ENCODE measurements at regions not wholly inside any gene's neighbourhood (a gene's known extent, or its start where the extent isn't known, plus 50 kb on each side); places are given as distances from the start of the nearest gene placed in this dataset.

- Histone ChIP-seq H3K27ac (no peak overlapping the region), H3K36me3 (ENCODE audit: low read depth, missing control alignments) (no peaks in the 10 kb centered on the region), H3K4me1 (no peaks in the 10 kb centered on the region), H3K27me3 (no peaks in the 10 kb centered on the region), H3K4me3 (no peak overlapping the region), H3K9me3 (no peaks in the 10 kb centered on the region)
- 62 to 67% methylated on average over 2 of the region's 2 CpGs for WGBS, 2 donors
- intact Hi-C loops (cut with DNase I; ENCODE audit: low total_unique reads), result no loop called here
- DNase-seq, result no peak
- TF ChIP-seq CTCF (IDR thresholded peaks at IDR 0.05) (no peak), POLR2A (IDR thresholded peaks at IDR 0.05) (no peak)
These were observed 109.2 kb upstream of the ROBO2 start for GRCh38 chr3:76930712-76931111.

DNA sequence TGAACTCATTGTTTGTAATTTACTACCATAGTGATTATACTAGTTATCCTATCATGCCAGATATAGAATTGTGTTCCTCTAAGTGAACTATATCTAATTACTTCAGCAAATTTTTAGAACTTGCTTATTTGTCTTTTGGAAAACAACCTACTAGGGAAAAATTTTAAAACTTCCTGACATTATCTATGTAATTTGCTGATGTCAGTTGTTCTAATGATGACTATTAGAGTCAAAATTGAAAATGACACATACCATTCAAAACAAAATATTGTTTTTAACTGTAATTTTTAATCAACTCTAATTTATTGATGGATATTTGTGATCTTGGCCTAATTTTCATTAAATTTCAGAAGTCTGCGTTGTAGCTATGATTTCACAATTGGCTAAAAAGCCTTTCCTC, 106.7 kb upstream of the ROBO2 start:
- Histone ChIP-seq H3K4me1 (no peaks in the 10 kb centered on the region), H3K27ac (no peak overlapping the region), H3K4me3 (no peak overlapping the region), H3K27me3 (no peaks in the 10 kb centered on the region), H3K36me3 (ENCODE audit: low read depth, missing control alignments) (no peaks in the 10 kb centered on the region), H3K9me3 (no peaks in the 10 kb centered on the region)
- 0 to 23% methylated on average over 1 of the region's 1 CpG for WGBS, 2 donors
- intact Hi-C loops (cut with DNase I; ENCODE audit: low total_unique reads), result no loop called here
- TF ChIP-seq CTCF (IDR thresholded peaks at IDR 0.05) (no peak), POLR2A (IDR thresholded peaks at IDR 0.05) (no peak)
- no peak for DNase-seq

- TF ChIP-seq POLR2A (IDR thresholded peaks at IDR 0.05), result no peak
- no peak for TF ChIP-seq CTCF (IDR thresholded peaks at IDR 0.05)
- Histone ChIP-seq H3K27me3 (no peaks in the 10 kb centered on the region), H3K36me3 (ENCODE audit: low read depth, missing control alignments) (no peaks in the 10 kb centered on the region), H3K27ac (no peak overlapping the region), H3K4me1 (no peaks in the 10 kb centered on the region), H3K4me3 (no peak overlapping the region), H3K9me3 (no peaks in the 10 kb centered on the region)
- DNase-seq, result no peak
- intact Hi-C loops (cut with DNase I; ENCODE audit: low total_unique reads), result no loop called here
These were observed 100.9 kb upstream of the ROBO2 start for GRCh38 chr3:76938962-76939361.

DNA sequence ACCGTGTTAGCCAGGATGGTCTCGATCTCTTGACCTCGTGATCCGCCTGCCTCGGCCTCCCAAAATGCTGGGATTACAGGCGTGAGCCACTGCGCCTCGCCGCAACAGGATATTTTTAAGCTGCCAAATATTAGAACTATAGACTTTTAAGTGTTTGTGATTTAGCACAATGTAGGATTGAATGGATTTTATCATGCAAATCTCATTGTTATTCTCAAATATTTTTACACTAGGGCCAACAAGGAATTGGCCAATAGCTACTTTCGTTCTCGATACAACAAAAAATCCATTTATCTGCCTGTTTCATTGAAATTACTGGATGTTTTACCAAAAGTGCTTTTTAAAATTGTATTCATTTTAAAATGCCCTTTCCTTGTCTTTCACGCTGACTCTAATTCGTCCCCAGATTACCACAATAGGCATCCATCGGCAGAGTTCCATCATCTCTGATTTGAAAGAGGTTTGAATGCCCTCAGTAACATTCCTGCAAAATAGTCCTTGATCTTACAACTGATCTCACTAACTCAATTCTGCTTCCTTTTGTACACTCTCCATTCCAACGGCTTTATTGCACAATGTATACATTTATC, 99.6 kb upstream of the ROBO2 start:
- intact Hi-C loops (cut with DNase I; ENCODE audit: low total_unique reads), result no loop called here

More for the DNA sequence above, 99.6 kb upstream of the ROBO2 start:
- H3K4me1 ChIP-seq, result no peaks in the 10 kb centered on the region
- no peaks in the 10 kb centered on the region for H3K36me3 ChIP-seq (ENCODE audit: low read depth, missing control alignments)
- 73 to 79% methylated on average over 15 of the region's 15 CpGs for WGBS, 2 donors
- no peak for TF ChIP-seq POLR2A (IDR thresholded peaks at IDR 0.05)
- TF ChIP-seq CTCF (IDR thresholded peaks at IDR 0.05), result no peak
- no peaks in the 10 kb centered on the region for H3K9me3 ChIP-seq
- H3K27me3 ChIP-seq, result no peaks in the 10 kb centered on the region
- H3K27ac ChIP-seq, result no peak overlapping the region
- no peak for DNase-seq
- no peak overlapping the region for H3K4me3 ChIP-seq

Measured in testis (tissue), 2 donors.